OCI-LY3 (cell line): ENCODE measurements at regions not wholly inside any gene's neighbourhood (a gene's known extent, or its start where the extent isn't known, plus 50 kb on each side); places are given as distances from the start of the nearest gene placed in this dataset.
A peak's percentile ranks its signal among the peaks of the same experiment; 100 is the strongest.

Experiments used
- H2AFZ ChIP-seq: fragments of 200-600, 300-600 bp; shearing (Covaris generic); 2 replicates; pipeline ENCODE4 v1.6.0; 2014; ENCODE audit warnings: antibody characterized with exemption, low read depth, low read length
- H3K27ac ChIP-seq: fragments of 200-600, 300-600 bp; sonication (generic); 2 replicates; pipeline ENCODE4 v1.5.1; 2014; ENCODE audit warnings: mild to moderate bottlenecking, low read length, moderate library complexity, mixed read lengths
- H3K27me3 ChIP-seq: fragments of 200-600, 300-600 bp; sonication (generic); 2 replicates; pipeline ENCODE4 v1.6.1; 2014; ENCODE audit warnings: low read depth, low read length, mixed read lengths
- H3K36me3 ChIP-seq: fragments of 200-600, 300-600 bp; sonication (generic); replicated peaks from 2 replicates; pipeline ENCODE3; 2014; ENCODE audit warnings: low read depth, low read length, mixed read lengths
- H3K4me1 ChIP-seq: fragments of 300-600, 200-600 bp; sonication (generic); 2 replicates; pipeline ENCODE4 v1.6.1; 2014; ENCODE audit warnings: low read length, mixed read lengths
- H3K4me2 ChIP-seq: fragments of 200-600, 300-600 bp; sonication (generic); 2 replicates; pipeline ENCODE4 v1.6.1; 2014; ENCODE audit warnings: low read length, mixed read lengths
- H3K4me3 ChIP-seq: fragments of 300-600, 200-600 bp; sonication (generic); 2 replicates; pipeline ENCODE4 v1.5.1; 2014; ENCODE audit warnings: antibody characterized with exemption, mild to moderate bottlenecking, low read length, moderate library complexity
- H3K79me2 ChIP-seq: fragments of 300-600, 200-600 bp; shearing (Covaris generic); 2 replicates; pipeline ENCODE4 v1.6.1; 2014; ENCODE audit warnings: mild to moderate bottlenecking, low read length, mixed read lengths
- H3K9ac ChIP-seq: fragments of 300-600, 200-600 bp; shearing (Covaris generic); 2 replicates; pipeline ENCODE4 v1.6.0; 2014; ENCODE audit warnings: mild to moderate bottlenecking, low read length, moderate library complexity
- H3K9me3 ChIP-seq: fragments of 200-600, 300-600 bp; shearing (Covaris generic); 2 replicates; pipeline ENCODE4 v1.6.1; 2014; ENCODE audit warnings: low read length, mixed read lengths; ENCODE audit not compliant: insufficient read depth
- H4K20me1 ChIP-seq: fragments of 200-600, 300-600 bp; sonication (generic); 2 replicates; pipeline ENCODE4 v1.6.1; 2016; ENCODE audit warnings: low read length, mixed read lengths; ENCODE audit not compliant: insufficient read depth
- CTCF ChIP-seq: fragments of 200-600, 300-600 bp; sonication (generic); IDR thresholded peaks from 2 replicates; pipeline ENCODE4 v1.5.1; 2014; ENCODE audit warnings: antibody characterized with exemption, low read length, low read depth
- EZH2phosphoT487 ChIP-seq: fragments of 200-600 bp; shearing (Covaris generic); IDR thresholded peaks from 2 replicates; pipeline ENCODE4 v1.6.1; 2018; ENCODE audit warnings: antibody characterized with exemption, mixed run types, low read depth

- Histone ChIP-seq H4K20me1 (no peaks in the 10 kb centered on the region), H3K9me3 (peaks cover 12% of the 10 kb centered on the region), H3K27ac (peak overlapping the region; percentile 15; the same call in 1 of the 2 replicates), H3K4me3 (no peak overlapping the region), H3K27me3 (no peaks in the 10 kb centered on the region), H3K36me3 (peaks cover 15% of the 10 kb centered on the region), H3K4me1 (peaks cover 32% of the 10 kb centered on the region), H3K79me2 (no peaks in the 10 kb centered on the region), H3K4me2 (0 out of 2 replicates have a peak overlapping the region, but pooled peaks have one; percentile 7), H3K9ac (no peak overlapping the region), H2AFZ (peak overlapping the region; percentile 4; the same call in 1 of the 2 replicates)
- TF ChIP-seq EZH2phosphoT487 (no peak), CTCF (no peak)
These were observed 761.4 kb downstream of the KCNA4 start for GRCh38 chr11:29255401-29255800.

- peak overlapping the region; percentile 18; the same call in 1 of the 2 replicates for H3K4me3 ChIP-seq
- H3K79me2 ChIP-seq, result no peaks in the 10 kb centered on the region
- no peaks in the 10 kb centered on the region for H3K27me3 ChIP-seq
- peak overlapping the region; percentile 62 for H3K27ac ChIP-seq
- no peak overlapping the region for H3K9ac ChIP-seq
- H2AFZ ChIP-seq, result peak overlapping the region; percentile 80; the same call in 1 of the 2 replicates
- peaks cover 31% of the 10 kb centered on the region for H3K4me1 ChIP-seq
- H3K36me3 ChIP-seq, result peaks cover 15% of the 10 kb centered on the region
- no peaks in the 10 kb centered on the region for H4K20me1 ChIP-seq
- no peak for TF ChIP-seq EZH2phosphoT487
- no peak for TF ChIP-seq CTCF
- H3K9me3 ChIP-seq, result peaks cover 12% of the 10 kb centered on the region
- H3K4me2 ChIP-seq, result peak overlapping the region; percentile 22; the same call in 1 of the 2 replicates
These were observed 765.1 kb downstream of the KCNA4 start for GRCh38 chr11:29251738-29252137.

- TF ChIP-seq EZH2phosphoT487, result no peak
- no peak for TF ChIP-seq CTCF
- Histone ChIP-seq H4K20me1 (no peaks in the 10 kb centered on the region), H2AFZ (no peak overlapping the region), H3K27me3 (no peaks in the 10 kb centered on the region), H3K79me2 (no peaks in the 10 kb centered on the region), H3K9me3 (peaks cover 12% of the 10 kb centered on the region), H3K27ac (no peak overlapping the region), H3K4me2 (no peak overlapping the region), H3K4me3 (no peak overlapping the region), H3K9ac (no peak overlapping the region), H3K4me1 (peaks cover 12% of the 10 kb centered on the region), H3K36me3 (peaks cover 15% of the 10 kb centered on the region)
These were observed 767.1 kb downstream of the KCNA4 start for GRCh38 chr11:29249713-29250112.

- no peaks in the 10 kb centered on the region for H3K9me3 ChIP-seq
- no peak overlapping the region for H3K4me3 ChIP-seq
- no peaks in the 10 kb centered on the region for H3K4me1 ChIP-seq
- H3K79me2 ChIP-seq, result no peaks in the 10 kb centered on the region
- no peaks in the 10 kb centered on the region for H4K20me1 ChIP-seq
- H3K9ac ChIP-seq, result no peak overlapping the region
- H3K27ac ChIP-seq, result no peak overlapping the region
- TF ChIP-seq EZH2phosphoT487 (no peak), CTCF (no peak)
- H3K36me3 ChIP-seq, result no peaks in the 10 kb centered on the region
- H2AFZ ChIP-seq, result no peak overlapping the region
- no peaks in the 10 kb centered on the region for H3K27me3 ChIP-seq
- H3K4me2 ChIP-seq, result no peak overlapping the region
These were observed 772.5 kb downstream of the KCNA4 start for GRCh38 chr11:29244355-29244754.
